HG02885 (cell line): ENCODE measurements at regions not wholly inside any gene's neighbourhood (a gene's known extent, or its start where the extent isn't known, plus 50 kb on each side); places are given as distances from the start of the nearest gene placed in this dataset.

ENCODE experiments used
- ATAC-seq: cut with Tn5 transposase; IDR thresholded peaks from one replicate; pipeline ENCODE4 v1.9.1; 2021; ENCODE audit warnings: mild to moderate bottlenecking; ENCODE audit not compliant: unreplicated experiment, poor library complexity

GRCh38 chrX:39990388-39990787, 107.4 kb downstream of the BCOR start:
- no peak for ATAC-seq

DNA sequence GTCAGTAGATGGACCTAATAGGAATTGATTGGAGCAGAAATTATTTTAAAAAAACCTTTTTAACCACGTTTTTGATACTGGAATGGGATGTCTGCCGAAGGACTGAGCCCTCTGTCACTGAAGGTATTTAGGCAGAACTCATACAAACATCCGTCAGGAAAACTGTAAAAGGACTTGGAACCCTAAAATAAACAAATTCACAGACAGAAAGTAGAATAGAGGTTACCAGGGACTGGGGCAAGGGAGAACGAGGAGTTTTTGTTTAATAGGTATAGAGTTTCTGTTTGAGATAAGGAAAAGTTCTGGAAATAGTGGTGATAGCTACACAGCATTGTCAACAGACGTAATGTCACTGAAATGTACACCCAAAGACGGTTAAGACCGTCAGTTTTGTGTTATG, 105.5 kb downstream of the BCOR start:
- ATAC-seq = no peak

DNA sequence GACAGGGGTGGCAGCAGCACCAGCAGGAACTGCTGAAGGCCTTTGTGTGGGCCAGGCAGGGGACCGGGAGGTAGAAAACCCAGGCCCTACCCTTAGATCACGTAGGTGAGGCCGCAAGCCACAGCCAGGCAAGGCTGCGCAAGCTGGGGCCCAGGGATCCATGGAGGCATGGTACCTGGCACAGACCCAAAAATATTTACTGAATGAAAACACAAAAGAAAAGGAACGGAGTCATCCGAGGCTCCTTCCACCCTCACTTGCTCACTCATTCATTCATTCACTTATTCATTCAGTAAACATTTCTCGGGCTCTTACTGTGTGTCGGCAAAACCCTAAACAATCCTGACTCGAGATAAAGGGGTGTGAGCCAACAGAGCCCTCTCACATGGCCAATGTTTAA, 102.3 kb downstream of the BCOR start:
- no peak for ATAC-seq

DNA sequence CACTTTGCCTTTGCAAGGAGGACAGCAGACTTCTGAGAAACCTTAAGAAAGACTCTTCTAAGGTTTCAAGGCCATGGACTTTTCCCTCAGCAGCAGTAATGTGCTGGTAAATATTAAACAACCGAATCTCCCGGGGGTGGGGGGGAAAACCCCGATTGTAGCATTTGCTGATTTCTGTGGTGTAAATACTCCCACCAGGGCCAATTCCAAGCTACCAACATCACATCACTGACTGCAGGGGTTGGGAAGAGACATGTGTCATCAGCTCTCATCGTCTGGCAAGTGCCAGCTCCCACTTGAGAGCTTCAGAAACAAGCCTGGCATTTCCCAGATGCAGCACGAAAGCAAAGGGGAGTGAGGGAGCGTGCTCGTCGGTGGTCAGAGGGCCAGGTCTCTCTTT, 101.2 kb downstream of the BCOR start:
- no peak for ATAC-seq

DNA sequence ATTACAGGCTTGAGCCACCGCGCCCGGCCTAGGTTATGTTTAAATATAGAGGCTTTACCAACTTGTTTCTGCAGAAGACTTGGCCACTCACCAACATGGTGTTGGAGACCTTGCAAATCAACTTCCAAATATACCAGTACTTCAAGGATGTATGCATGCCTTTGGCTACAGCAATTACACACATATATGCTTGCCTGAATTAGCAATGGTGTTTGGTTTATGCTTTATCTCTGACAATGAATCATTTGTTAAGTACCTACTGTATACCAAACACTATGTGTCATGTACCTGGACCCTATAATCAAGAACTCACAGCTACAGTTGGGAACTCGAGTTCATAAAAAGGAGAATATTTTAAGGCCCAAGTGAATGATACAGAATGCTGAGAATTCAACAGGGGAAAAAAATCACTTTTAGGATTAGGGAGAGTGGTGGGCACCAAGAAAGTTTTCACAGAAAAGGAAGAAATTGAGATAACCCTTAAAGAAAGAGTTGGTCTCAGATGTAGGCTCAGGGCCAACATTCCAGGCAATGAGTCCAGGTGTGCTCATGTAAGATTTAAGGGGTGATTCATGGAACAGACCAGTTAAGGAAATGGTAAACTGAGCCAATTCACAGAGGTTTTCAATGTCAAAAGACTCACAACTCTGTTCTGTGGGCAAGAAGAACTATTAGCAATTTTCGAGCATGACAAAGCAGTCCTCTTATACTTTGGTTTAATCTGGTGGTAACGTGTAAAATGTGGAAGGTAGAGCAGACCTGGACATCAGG, 98.9 kb downstream of the BCOR start:
- no peak for ATAC-seq
